ENCODE measurements at regions not wholly inside any gene's neighbourhood (a gene's known extent, or its start where the extent isn't known, plus 50 kb on each side); places are given as distances from the start of the nearest gene placed in this dataset.

GRCh38 chr5:77851176-77852067 lies 75.3 kb upstream of the TBCA start:
- peak; percentile 39 to 48 for DNase-seq
- TF ChIP-seq POLR2A (IDR thresholded peaks at IDR 0.05; ENCODE audit: low read length) (no peak), GATA1 (IDR thresholded peaks at IDR 0.05; ENCODE audit: low read depth, low read length) (no peak)

GRCh38 chr5:77850536-77851175 lies 74.5 kb upstream of the TBCA start:
- peak; percentile 18 to 43 for DNase-seq
- TF ChIP-seq GATA1 (IDR thresholded peaks at IDR 0.05; ENCODE audit: low read depth, low read length) (no peak), POLR2A (IDR thresholded peaks at IDR 0.05; ENCODE audit: low read length) (no peak)

- TF ChIP-seq POLR2A (IDR thresholded peaks at IDR 0.05; ENCODE audit: low read length) (no peak), GATA1 (IDR thresholded peaks at IDR 0.05; ENCODE audit: low read depth, low read length) (no peak)
- DNase-seq, result no peak
These were observed 73.3 kb upstream of the TBCA start for GRCh38 chr5:77849308-77849900.

GRCh38 chr5:77847814-77848290 lies 71.7 kb upstream of the TBCA start:
- TF ChIP-seq GATA1 (IDR thresholded peaks at IDR 0.05; ENCODE audit: low read depth, low read length), result no peak
- no peak for TF ChIP-seq POLR2A (IDR thresholded peaks at IDR 0.05; ENCODE audit: low read length)
- DNase-seq, result no peak

- DNase-seq, result no peak
- no peak for TF ChIP-seq POLR2A (IDR thresholded peaks at IDR 0.05; ENCODE audit: low read length)
- no peak for TF ChIP-seq GATA1 (IDR thresholded peaks at IDR 0.05; ENCODE audit: low read depth, low read length)
These were observed 71.0 kb upstream of the TBCA start for GRCh38 chr5:77847129-77847460.

GRCh38 chr5:77846422-77847128 lies 70.4 kb upstream of the TBCA start:
- no peak for DNase-seq
- TF ChIP-seq GATA1 (IDR thresholded peaks at IDR 0.05; ENCODE audit: low read depth, low read length), result no peak
- TF ChIP-seq POLR2A (IDR thresholded peaks at IDR 0.05; ENCODE audit: low read length), result no peak

GRCh38 chr5:77845324-77845646 lies 69.1 kb upstream of the TBCA start:
- no peak for DNase-seq
- TF ChIP-seq POLR2A (IDR thresholded peaks at IDR 0.05; ENCODE audit: low read length) (no peak), GATA1 (IDR thresholded peaks at IDR 0.05; ENCODE audit: low read depth, low read length) (no peak)

- no peak for DNase-seq
- TF ChIP-seq GATA1 (IDR thresholded peaks at IDR 0.05; ENCODE audit: low read depth, low read length) (no peak), POLR2A (IDR thresholded peaks at IDR 0.05; ENCODE audit: low read length) (no peak)
These were observed 68.6 kb upstream of the TBCA start for GRCh38 chr5:77844623-77845323.

- peak; percentile 13 to 20 for DNase-seq
- TF ChIP-seq GATA1 (IDR thresholded peaks at IDR 0.05; ENCODE audit: low read depth, low read length) (no peak), POLR2A (IDR thresholded peaks at IDR 0.05; ENCODE audit: low read length) (no peak)
These were observed 68.2 kb upstream of the TBCA start for GRCh38 chr5:77844373-77844622.

GRCh38 chr5:77843570-77844372 lies 67.6 kb upstream of the TBCA start:
- TF ChIP-seq POLR2A (IDR thresholded peaks at IDR 0.05; ENCODE audit: low read length) (no peak), GATA1 (IDR thresholded peaks at IDR 0.05; ENCODE audit: low read depth, low read length) (no peak)
- no peak for DNase-seq

GRCh38 chr5:77842243-77842642 lies 66.1 kb upstream of the TBCA start:
- DNase-seq, result no peak
- no peak for TF ChIP-seq GATA1 (IDR thresholded peaks at IDR 0.05; ENCODE audit: low read depth, low read length)

GRCh38 chr5:77841616-77842015 lies 65.5 kb upstream of the TBCA start:
- TF ChIP-seq GATA1 (IDR thresholded peaks at IDR 0.05; ENCODE audit: low read depth, low read length) (no peak), POLR2A (IDR thresholded peaks at IDR 0.05; ENCODE audit: low read length) (no peak)
- no peak for DNase-seq

- TF ChIP-seq POLR2A (IDR thresholded peaks at IDR 0.05; ENCODE audit: low read length) (no peak), GATA1 (IDR thresholded peaks at IDR 0.05; ENCODE audit: low read depth, low read length) (no peak)
- DNase-seq, result no peak
These were observed 64.8 kb upstream of the TBCA start for GRCh38 chr5:77840930-77841329.

Data from erythroblast (primary cell).